Lung (tissue), 11 donors: ENCODE measurements at regions not wholly inside any gene's neighbourhood (a gene's known extent, or its start where the extent isn't known, plus 50 kb on each side); places are given as distances from the start of the nearest gene placed in this dataset.
A peak's percentile ranks its signal among the peaks of the same experiment; 100 is the strongest.

Source experiments
- ATAC-seq: fragments of 200-7000 bp; cut with Tn5 transposase; one replicate; pipeline ENCODE4 v1.9.1; 2020; ENCODE audit warnings: moderate number of reproducible peaks; ENCODE audit not compliant: insufficient read depth, low FRiP score
- DNase-seq, 3 donors: peaks; one replicate each; pipeline ENCODE4 v3.0.0-alpha.2; 2013 to 2017
- H3K27ac ChIP-seq, 2 donors: one replicate each; pipeline ENCODE4 v1.5.1; 2013; ENCODE audit warnings: mild to moderate bottlenecking in 2 of 2, moderate library complexity in 2 of 2, control low read depth in 1 of 2, inconsistent platforms in 1 of 2, low read depth in 1 of 2, low read length in 1 of 2
- H3K27me3 ChIP-seq, 3 donors: one replicate each; pipeline ENCODE4 v1.5.1; 2013; ENCODE audit warnings: low read length in 2 of 3; ENCODE audit not compliant: control insufficient read depth in 3 of 3, insufficient read depth in 3 of 3
- H3K36me3 ChIP-seq, 4 donors: one replicate each; pipeline ENCODE4 v1.5.1; 2013; ENCODE audit warnings: low read length in 4 of 4, mild to moderate bottlenecking in 1 of 4, moderate library complexity in 1 of 4; ENCODE audit not compliant: control insufficient read depth in 4 of 4, insufficient read depth in 4 of 4
- H3K4me1 ChIP-seq, 5 donors: one replicate each; pipeline ENCODE4 v1.5.1; 2013; ENCODE audit warnings: low read length in 5 of 5, mild to moderate bottlenecking in 2 of 5, moderate library complexity in 1 of 5; ENCODE audit not compliant: control insufficient read depth in 5 of 5, insufficient read depth in 5 of 5
- H3K4me3 ChIP-seq: one replicate; pipeline ENCODE4 v1.5.1; 2013; ENCODE audit warnings: mild to moderate bottlenecking, control low read depth, moderate library complexity
- H3K9ac ChIP-seq, 2 donors: one replicate each; pipeline ENCODE4 v1.5.1; 2013; ENCODE audit warnings: low read length in 2 of 2, control low read depth in 1 of 2; ENCODE audit not compliant: insufficient read depth in 1 of 2
- H3K9me3 ChIP-seq, 4 donors: one replicate each; pipeline ENCODE4 v1.5.1; 2013; ENCODE audit warnings: low read length in 3 of 4, mild to moderate bottlenecking in 1 of 4, moderate library complexity in 1 of 4; ENCODE audit not compliant: control insufficient read depth in 4 of 4, insufficient read depth in 3 of 4
- CTCF ChIP-seq: IDR thresholded peaks from 2 replicates; pipeline ENCODE4 v1.5.1; 2012; ENCODE audit warnings: mild to moderate bottlenecking; ENCODE audit errors: control extremely low read depth, extremely low read depth
- WGBS, 2 donors: extraction: QIAGEN DNeasy Blood & Tissue Kit; methylation state at CpG; one replicate each; pipeline ENCODE4 v1.1.7; 2013; 5-methylcytosine and 5-hydroxymethylcytosine counted together
- donor health status: control.
- donor health status: control.
- donor health status: Bipolar disorder and iron deficiency.
- donor health status: healthy.
- donor health status: DM: yes; HTN: yes; CAD: no.

GRCh38 chr2:41775366-41776025 is 272.3 kb upstream of the PKDCC start:
- WGBS, 2 donors: 64 to 74% methylated on average over 4 of the region's 4 CpGs
- Histone ChIP-seq H3K4me3 (no peak overlapping the region), H3K36me3 (no peaks in the 10 kb centered on the region), H3K27me3 (peaks cover 0 to 2% (median 0%) of the 10 kb centered on the region in 3 donors), H3K9ac (no peak overlapping the region), H3K9me3 (peaks cover 0 to 2% (median 0%) of the 10 kb centered on the region in 4 donors), H3K27ac (no peak overlapping the region), H3K4me1 (peaks cover 0 to 7% (median 0%) of the 10 kb centered on the region in 5 donors)
- ATAC-seq (no peak), DNase-seq (no peak)
- no peak for TF ChIP-seq CTCF

- H3K27me3 ChIP-seq: peaks cover 0 to 2% (median 0%) of the 10 kb centered on the region in 3 donors
- DNase-seq (peak in 2 of 3 donors; percentile 44 to 47), ATAC-seq (no peak)
- no peak for TF ChIP-seq CTCF
- no peak overlapping the region for H3K9ac ChIP-seq
- H3K36me3 ChIP-seq: no peaks in the 10 kb centered on the region
- 29 to 44% methylated on average over 3 of the region's 3 CpGs for WGBS, 2 donors
- H3K9me3 ChIP-seq: peaks cover 0 to 4% (median 0%) of the 10 kb centered on the region in 4 donors
- no peak overlapping the region for H3K27ac ChIP-seq
- H3K4me3 ChIP-seq: no peak overlapping the region
- H3K4me1 ChIP-seq: peaks cover 0 to 7% (median 0%) of the 10 kb centered on the region in 5 donors
These were observed 267.9 kb upstream of the PKDCC start for GRCh38 chr2:41779888-41780287.

- 29 to 42% methylated on average over 6 of the region's 6 CpGs for WGBS, 2 donors
- TF ChIP-seq CTCF: peak; percentile 54
- H3K27me3 ChIP-seq: peaks cover 0 to 2% (median 0%) of the 10 kb centered on the region in 3 donors
- ATAC-seq (peak; percentile 45), DNase-seq (peak; percentile 22 to 51 (median 43))
- no peak overlapping the region for H3K27ac ChIP-seq
- H3K4me3 ChIP-seq: no peak overlapping the region
- H3K36me3 ChIP-seq: no peaks in the 10 kb centered on the region
- peaks cover 0 to 7% (median 0%) of the 10 kb centered on the region in 5 donors for H3K4me1 ChIP-seq
- H3K9ac ChIP-seq: no peak overlapping the region
- peaks cover 0 to 2% (median 0%) of the 10 kb centered on the region in 4 donors for H3K9me3 ChIP-seq
These were observed 265.3 kb upstream of the PKDCC start for GRCh38 chr2:41782306-41783158.
